KMS-11 (cell line): ENCODE measurements at regions not wholly inside any gene's neighbourhood (a gene's known extent, or its start where the extent isn't known, plus 50 kb on each side); places are given as distances from the start of the nearest gene placed in this dataset.

ENCODE experiments used
- H2AFZ ChIP-seq: fragments of 200-600 bp; sonication (generic); 2 replicates; pipeline ENCODE4 v1.6.1; 2016; ENCODE audit warnings: antibody characterized with exemption, mixed run types, low read depth
- H3K27ac ChIP-seq: fragments of 200-600 bp; sonication (generic); 2 replicates; pipeline ENCODE4 v1.6.1; 2016; ENCODE audit warnings: mild to moderate bottlenecking, mixed run types
- H3K27me3 ChIP-seq: fragments of 200-600 bp; sonication (generic); 2 replicates; pipeline ENCODE4 v1.6.1; 2017; ENCODE audit warnings: mild to moderate bottlenecking, low read depth, mixed run types, moderate library complexity; ENCODE audit not compliant: insufficient read depth
- H3K36me3 ChIP-seq: fragments of 200-600 bp; sonication (generic); 2 replicates; pipeline ENCODE4 v1.6.1; 2017; ENCODE audit warnings: mild to moderate bottlenecking, mixed run types; ENCODE audit not compliant: insufficient read depth
- H3K4me1 ChIP-seq: fragments of 200-600 bp; sonication (generic); 2 replicates; pipeline ENCODE4 v1.6.1; 2016; ENCODE audit warnings: mild to moderate bottlenecking, low read depth, mixed run types; ENCODE audit not compliant: poor library complexity, severe bottlenecking
- H3K4me2 ChIP-seq: fragments of 200-600 bp; sonication (generic); 2 replicates; pipeline ENCODE4 v1.7.0; 2016; ENCODE audit warnings: mild to moderate bottlenecking, mixed run types
- H3K4me3 ChIP-seq: fragments of 200-600 bp; sonication (generic); IDR thresholded peaks from 2 replicates; pipeline ENCODE4 v1.6.1; 2017; ENCODE audit warnings: low read depth, low read length, mixed read lengths; ENCODE audit not compliant: insufficient read depth
- H3K79me2 ChIP-seq: fragments of 200-600 bp; sonication (generic); 2 replicates; pipeline ENCODE4 v1.6.1; 2016; ENCODE audit warnings: low read depth, mixed run types; ENCODE audit not compliant: insufficient read depth
- H3K9ac ChIP-seq: fragments of 200-600 bp; sonication (generic); 2 replicates; pipeline ENCODE4 v1.6.1; 2016; ENCODE audit warnings: mild to moderate bottlenecking, mixed run types
- H4K20me1 ChIP-seq: fragments of 200-600 bp; sonication (generic); 2 replicates; pipeline ENCODE4 v1.6.1; 2016; ENCODE audit warnings: mild to moderate bottlenecking, mixed run types; ENCODE audit not compliant: insufficient read depth
- TF ChIP-seq, protein P1 (sequence below): fragments of 200-600 bp; sonication (generic); conservative IDR thresholded peaks from 2 replicates; pipeline ENCODE4 v1.6.1; 2017; ENCODE audit warnings: low read depth, mild to moderate bottlenecking, antibody characterized with exemption, low read length, moderate library complexity, mixed read lengths

DNA sequence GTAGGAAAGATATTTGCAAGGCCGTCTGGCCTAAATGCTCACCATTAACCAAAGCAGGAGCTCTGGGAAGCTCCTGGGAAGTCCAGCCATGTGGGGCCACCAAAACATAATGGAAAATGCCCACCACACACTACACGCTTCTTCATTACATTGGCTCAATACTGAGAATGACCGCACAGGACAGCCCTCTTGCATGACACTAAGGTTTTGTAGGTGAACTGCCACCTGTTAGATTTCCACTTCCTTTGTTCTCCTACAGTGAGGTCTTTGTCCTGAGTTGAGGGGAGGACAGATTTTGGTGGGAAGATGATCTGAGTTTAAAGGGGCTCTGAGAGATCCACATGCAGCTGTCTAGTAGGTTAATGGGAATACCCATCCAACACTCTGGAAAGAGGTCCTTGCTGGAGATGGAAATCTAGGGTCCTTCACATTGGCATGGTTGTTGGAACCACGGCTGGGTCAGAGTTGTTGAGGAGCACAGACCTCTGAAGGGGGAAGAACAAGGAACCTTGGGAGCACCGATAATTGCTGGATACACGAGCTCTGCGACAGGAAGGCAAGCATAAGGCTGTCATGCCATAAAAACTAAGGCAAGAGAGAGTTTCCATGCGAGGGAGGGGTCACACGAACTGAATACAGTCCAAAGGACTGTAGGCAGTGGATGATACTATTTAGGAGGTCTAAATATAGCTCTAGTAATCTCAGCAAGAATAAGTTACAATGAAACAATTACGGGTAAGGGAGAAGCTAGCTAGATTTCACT is 105.5 kb upstream of the IRF2BP2 start:
- TF ChIP-seq, protein P1, sequence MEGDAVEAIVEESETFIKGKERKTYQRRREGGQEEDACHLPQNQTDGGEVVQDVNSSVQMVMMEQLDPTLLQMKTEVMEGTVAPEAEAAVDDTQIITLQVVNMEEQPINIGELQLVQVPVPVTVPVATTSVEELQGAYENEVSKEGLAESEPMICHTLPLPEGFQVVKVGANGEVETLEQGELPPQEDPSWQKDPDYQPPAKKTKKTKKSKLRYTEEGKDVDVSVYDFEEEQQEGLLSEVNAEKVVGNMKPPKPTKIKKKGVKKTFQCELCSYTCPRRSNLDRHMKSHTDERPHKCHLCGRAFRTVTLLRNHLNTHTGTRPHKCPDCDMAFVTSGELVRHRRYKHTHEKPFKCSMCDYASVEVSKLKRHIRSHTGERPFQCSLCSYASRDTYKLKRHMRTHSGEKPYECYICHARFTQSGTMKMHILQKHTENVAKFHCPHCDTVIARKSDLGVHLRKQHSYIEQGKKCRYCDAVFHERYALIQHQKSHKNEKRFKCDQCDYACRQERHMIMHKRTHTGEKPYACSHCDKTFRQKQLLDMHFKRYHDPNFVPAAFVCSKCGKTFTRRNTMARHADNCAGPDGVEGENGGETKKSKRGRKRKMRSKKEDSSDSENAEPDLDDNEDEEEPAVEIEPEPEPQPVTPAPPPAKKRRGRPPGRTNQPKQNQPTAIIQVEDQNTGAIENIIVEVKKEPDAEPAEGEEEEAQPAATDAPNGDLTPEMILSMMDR = no peak

DNA sequence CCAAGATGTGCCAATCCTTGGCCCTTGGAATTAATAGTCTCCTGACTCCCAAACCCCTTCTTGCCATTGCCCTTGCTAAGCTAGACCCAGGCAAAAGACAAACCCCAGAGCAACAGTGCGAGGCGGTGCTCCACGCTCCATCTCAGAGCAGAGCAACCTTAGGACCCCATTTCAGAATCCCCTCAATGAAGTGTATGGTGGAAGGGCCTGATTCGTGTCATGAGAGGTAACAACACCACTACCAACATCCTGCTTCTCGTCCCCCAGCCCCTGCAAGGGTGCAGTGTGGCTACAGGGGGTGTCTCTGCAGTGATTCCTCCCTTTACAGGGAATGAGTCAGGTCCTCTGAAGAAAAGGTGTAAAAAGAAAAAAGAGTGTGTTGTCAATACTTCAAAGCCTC is 103.9 kb upstream of the IRF2BP2 start:
- H3K27ac ChIP-seq = no peak overlapping the region
- H3K4me1 ChIP-seq = no peaks in the 10 kb centered on the region
- H4K20me1 ChIP-seq = no peaks in the 10 kb centered on the region
- no peaks in the 10 kb centered on the region for H3K36me3 ChIP-seq
- no peak overlapping the region for H3K4me2 ChIP-seq
- no peak overlapping the region for H3K9ac ChIP-seq
- H3K4me3 ChIP-seq = no peak overlapping the region
- TF ChIP-seq, protein P1 = no peak
- H3K27me3 ChIP-seq = no peaks in the 10 kb centered on the region
- no peak overlapping the region for H2AFZ ChIP-seq
- no peaks in the 10 kb centered on the region for H3K79me2 ChIP-seq

More for the DNA sequence above, 105.5 kb upstream of the IRF2BP2 start:
- no peaks in the 10 kb centered on the region for H4K20me1 ChIP-seq
- H3K36me3 ChIP-seq = no peaks in the 10 kb centered on the region
- no peak overlapping the region for H2AFZ ChIP-seq
- H3K79me2 ChIP-seq = no peaks in the 10 kb centered on the region
- no peaks in the 10 kb centered on the region for H3K4me1 ChIP-seq
- no peak overlapping the region for H3K4me2 ChIP-seq
- H3K9ac ChIP-seq = no peak overlapping the region
- H3K4me3 ChIP-seq = no peak overlapping the region
- no peak overlapping the region for H3K27ac ChIP-seq
- no peaks in the 10 kb centered on the region for H3K27me3 ChIP-seq

DNA sequence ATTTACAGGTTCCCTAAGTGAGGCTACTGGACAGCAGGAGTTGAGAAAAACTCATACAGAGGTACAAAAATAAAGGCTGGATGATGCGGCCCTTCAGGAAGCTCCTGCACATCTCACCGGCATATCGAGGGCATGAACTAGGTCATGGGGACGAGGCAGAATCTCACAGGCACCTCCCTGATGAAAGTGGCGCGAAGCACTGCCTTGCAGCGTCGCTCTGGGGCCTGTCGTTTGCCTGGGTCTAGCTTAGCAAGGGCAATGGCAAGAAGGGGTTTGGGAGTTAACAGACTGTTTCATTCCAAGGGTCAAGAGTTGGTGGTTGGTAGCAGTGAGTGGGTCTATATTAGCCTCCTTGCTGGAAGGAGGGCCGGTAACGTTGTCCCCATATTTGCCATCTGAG is 103.5 kb upstream of the IRF2BP2 start:
- TF ChIP-seq, protein P1 = no peak
- Histone ChIP-seq H3K27ac (no peak overlapping the region), H3K9ac (no peak overlapping the region), H3K27me3 (no peaks in the 10 kb centered on the region), H3K79me2 (no peaks in the 10 kb centered on the region), H2AFZ (no peak overlapping the region), H3K4me1 (no peaks in the 10 kb centered on the region), H4K20me1 (no peaks in the 10 kb centered on the region), H3K4me2 (no peak overlapping the region), H3K36me3 (no peaks in the 10 kb centered on the region), H3K4me3 (no peak overlapping the region)

GRCh38 chr1:234712891-234713305 is 102.9 kb upstream of the IRF2BP2 start:
- Histone ChIP-seq H3K36me3 (no peaks in the 10 kb centered on the region), H3K27me3 (no peaks in the 10 kb centered on the region), H3K4me1 (no peaks in the 10 kb centered on the region), H4K20me1 (no peaks in the 10 kb centered on the region), H3K4me2 (no peak overlapping the region), H3K9ac (no peak overlapping the region), H3K79me2 (no peaks in the 10 kb centered on the region), H3K27ac (no peak overlapping the region), H3K4me3 (no peak overlapping the region), H2AFZ (no peak overlapping the region)
- TF ChIP-seq, protein P1 = no peak
